B cell (primary cell): ENCODE measurements at regions not wholly inside any gene's neighbourhood (a gene's known extent, or its start where the extent isn't known, plus 50 kb on each side); places are given as distances from the start of the nearest gene placed in this dataset.

ENCODE experiments used
- ATAC-seq: fragments of 200-7000 bp; cut with Tn5 transposase; one replicate; pipeline ENCODE4 v1.10.0; 2021; ENCODE audit warnings: low read depth, mild to moderate bottlenecking, moderate number of reproducible peaks, moderate library complexity
- CTCF ChIA-PET: fragments of 350-600 bp; sonication (Branson Sonifier 250); formaldehyde crosslinking; loops from one replicate; lab custom pipeline; 2021; ENCODE audit warnings: antibody characterized with exemption, inconsistent platforms; lab: Charles Lee
- POLR2A ChIA-PET: fragments of 350-600 bp; sonication (Branson Sonifier 250); formaldehyde crosslinking; loops from one replicate; lab custom pipeline; 2021; ENCODE audit warnings: antibody characterized with exemption; lab: Charles Lee
- DNase-seq: peaks from one replicate; pipeline ENCODE4 v3.0.0; 2013
- H2AFZ ChIP-seq: 2 replicates; pipeline ENCODE4 v1.6.1; 2012; ENCODE audit warnings: mild to moderate bottlenecking, low read depth, low read length; ENCODE audit not compliant: insufficient read depth, poor library complexity, severe bottlenecking
- H3K27ac ChIP-seq, 2 donors: 1 replicate in 1 of 2; 2 replicates in 1 of 2; pipeline ENCODE4 v1.5.1; 2012 to 2013; ENCODE audit warnings: low read length in 2 of 2, mild to moderate bottlenecking in 2 of 2, moderate library complexity in 1 of 2
- H3K27me3 ChIP-seq, 4 experiments: fragments of 200-600 bp in 1 of 4; sonication (generic) in 1 of 4; replicated peaks in 1 of 4; 1 replicate in 2 of 4; 2 replicates in 2 of 4; pipeline versions ENCODE4 v1.6.1 to v1.7.0; 2013 to 2016; ENCODE audit warnings: low read length in 3 of 4, mild to moderate bottlenecking in 2 of 4, mixed read lengths in 1 of 4, moderate library complexity in 1 of 4; ENCODE audit not compliant: insufficient read depth in 4 of 4, control insufficient read depth in 3 of 4; ENCODE audit errors: control extremely low read depth in 1 of 4
- H3K36me3 ChIP-seq, 2 experiments: replicated peaks in 1 of 2; 1 replicate in 1 of 2; 2 replicates in 1 of 2; pipeline versions ENCODE4 v1.6.1 to v1.7.1; 2013; ENCODE audit warnings: low read length in 1 of 2; ENCODE audit not compliant: insufficient read depth in 2 of 2, control insufficient read depth in 1 of 2; ENCODE audit errors: control extremely low read depth in 1 of 2, extremely low read depth in 1 of 2
- H3K4me1 ChIP-seq, 2 donors: fragments of 200-600 bp in 1 of 2; sonication (generic) in 1 of 2; 1 replicate in 1 of 2; 2 replicates in 1 of 2; pipeline versions ENCODE4 v1.5.1 to v1.6.1; 2013 to 2017; ENCODE audit warnings: low read length in 2 of 2; ENCODE audit not compliant: control insufficient read depth in 2 of 2, insufficient read depth in 2 of 2
- H3K4me2 ChIP-seq: replicated peaks from 2 replicates; pipeline ENCODE3; 2012; ENCODE audit warnings: mild to moderate bottlenecking, low read depth, low read length; ENCODE audit not compliant: poor library complexity, severe bottlenecking
- H3K4me3 ChIP-seq, 5 experiments: fragments of 200-600 bp in 1 of 5; sonication (generic) in 1 of 5; 1 replicate in 3 of 5; 2 replicates in 2 of 5; pipeline versions ENCODE4 v1.5.1 to v1.7.0; 2011 to 2016; ENCODE audit warnings: low read length in 4 of 5, mild to moderate bottlenecking in 4 of 5, low read depth in 2 of 5, control low read depth in 1 of 5, moderate library complexity in 1 of 5; ENCODE audit not compliant: insufficient read depth in 1 of 5; ENCODE audit errors: control extremely low read depth in 1 of 5, extremely low read depth in 1 of 5
- H3K79me2 ChIP-seq: fragments of 200-600 bp; sonication (generic); one replicate; pipeline ENCODE4 v1.6.0; 2016; ENCODE audit warnings: low read length; ENCODE audit not compliant: control insufficient read depth, insufficient read depth
- H3K9ac ChIP-seq: fragments of 200-600 bp; sonication (generic); 2 replicates; pipeline ENCODE4 v1.6.1; 2017; ENCODE audit warnings: mild to moderate bottlenecking, low read length, moderate library complexity
- H3K9me3 ChIP-seq, 3 donors: one replicate each; pipeline versions ENCODE4 v1.6.1 to v1.7.1; 2013; ENCODE audit warnings: low read length in 2 of 3; ENCODE audit not compliant: control insufficient read depth in 2 of 3, insufficient read depth in 1 of 3; ENCODE audit errors: control extremely low read depth in 1 of 3
- H4K20me1 ChIP-seq: 2 replicates; pipeline ENCODE4 v1.6.0; 2012; ENCODE audit warnings: mild to moderate bottlenecking, low read length; ENCODE audit not compliant: insufficient read depth, control insufficient read depth, poor library complexity, severe bottlenecking
- H3K27ac Mint-ChIP-seq: one replicate; pipeline ENCODE4 v1.8.0; 2021; ENCODE audit warnings: mixed read lengths
- H3K27me3 Mint-ChIP-seq: one replicate; pipeline ENCODE4 v1.8.0; 2021; ENCODE audit warnings: mixed read lengths
- H3K4me1 Mint-ChIP-seq: one replicate; pipeline ENCODE4 v1.8.0; 2021; ENCODE audit warnings: mixed read lengths
- H3K4me3 Mint-ChIP-seq: one replicate; pipeline ENCODE4 v1.8.0; 2021; ENCODE audit warnings: mixed read lengths
- H3K9me3 Mint-ChIP-seq: one replicate; pipeline ENCODE4 v1.8.0; 2022; ENCODE audit warnings: mixed read lengths; ENCODE audit not compliant: insufficient read depth
- EZH2 ChIP-seq: IDR thresholded peaks from 2 replicates; pipeline ENCODE4 v1.6.1; 2012; ENCODE audit warnings: borderline replicate concordance, low read depth, mild to moderate bottlenecking, moderate library complexity, low read length; ENCODE audit not compliant: insufficient read depth, poor library complexity, severe bottlenecking
- WGBS: methylation state at CpG from one replicate; pipeline ENCODE4 v1.1.5; 2013; ENCODE audit warnings: missing lambda C conversion rate; ENCODE audit not compliant: insufficient coverage; 5-methylcytosine and 5-hydroxymethylcytosine counted together
- intact Hi-C: fragments of 100-400 bp; cut with micrococcal nuclease; formaldehyde crosslinking; loops from one replicate; pipeline ENCODE4 v1.10.0; 2022
- TF ChIP-seq, protein P1 (sequence below): fragments of 200-600 bp; IDR thresholded peaks from one replicate; pipeline ENCODE4 v1.8.0; 2022; ENCODE audit warnings: antibody characterized with exemption, mild to moderate bottlenecking

DNA sequence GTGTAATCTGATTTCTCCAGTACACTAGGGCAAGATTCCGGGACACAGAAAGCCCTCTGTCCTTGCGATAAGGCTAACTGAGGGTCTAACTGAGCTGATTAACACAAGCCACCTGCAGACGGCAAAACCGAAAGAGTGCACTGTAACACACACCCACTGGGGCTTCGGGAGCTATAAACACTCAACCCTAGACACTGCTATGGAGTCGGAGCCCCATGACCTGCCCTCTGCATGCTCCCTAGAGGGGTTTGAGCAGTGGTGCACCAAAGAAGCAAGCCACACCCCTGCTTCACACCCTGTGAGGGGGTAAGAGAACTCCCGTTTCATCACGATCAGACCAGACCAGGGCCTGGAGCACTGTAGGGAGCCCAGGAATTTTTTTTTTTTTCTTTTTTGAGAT lies 72.4 kb downstream of the DMRTA2 start:
- Histone ChIP-seq H2AFZ (no peak overlapping the region), H3K27me3 (peaks cover 0 to 14% (median 0%) of the 10 kb centered on the region in 4 experiments), H3K9me3 (no peaks in the 10 kb centered on the region), H4K20me1 (no peaks in the 10 kb centered on the region), H3K27ac (no peak overlapping the region), H3K36me3 (no peaks in the 10 kb centered on the region), H3K4me2 (no peak overlapping the region), H3K4me3 (no peak overlapping the region), H3K4me1 (no peaks in the 10 kb centered on the region), H3K9ac (no peak overlapping the region), H3K79me2 (no peaks in the 10 kb centered on the region)
- no peak overlapping the region for H3K27ac Mint-ChIP-seq
- ChIA-PET CTCF (interaction anchor here (0.8 to 1.1 kb wide), 2 partner anchors 8 to 29 kb away, joined by 3 read pairs; no protein-coding TSS in a partner anchor), POLR2A (no interaction called here)
- H3K4me3 Mint-ChIP-seq: no peak overlapping the region
- DNase-seq: no peak
- H3K9me3 Mint-ChIP-seq: no peaks in the 10 kb centered on the region
- WGBS: 89% methylated on average over 5 of the region's 8 CpGs
- no peaks in the 10 kb centered on the region for H3K4me1 Mint-ChIP-seq
- TF ChIP-seq EZH2: no peak
- TF ChIP-seq, protein P1, sequence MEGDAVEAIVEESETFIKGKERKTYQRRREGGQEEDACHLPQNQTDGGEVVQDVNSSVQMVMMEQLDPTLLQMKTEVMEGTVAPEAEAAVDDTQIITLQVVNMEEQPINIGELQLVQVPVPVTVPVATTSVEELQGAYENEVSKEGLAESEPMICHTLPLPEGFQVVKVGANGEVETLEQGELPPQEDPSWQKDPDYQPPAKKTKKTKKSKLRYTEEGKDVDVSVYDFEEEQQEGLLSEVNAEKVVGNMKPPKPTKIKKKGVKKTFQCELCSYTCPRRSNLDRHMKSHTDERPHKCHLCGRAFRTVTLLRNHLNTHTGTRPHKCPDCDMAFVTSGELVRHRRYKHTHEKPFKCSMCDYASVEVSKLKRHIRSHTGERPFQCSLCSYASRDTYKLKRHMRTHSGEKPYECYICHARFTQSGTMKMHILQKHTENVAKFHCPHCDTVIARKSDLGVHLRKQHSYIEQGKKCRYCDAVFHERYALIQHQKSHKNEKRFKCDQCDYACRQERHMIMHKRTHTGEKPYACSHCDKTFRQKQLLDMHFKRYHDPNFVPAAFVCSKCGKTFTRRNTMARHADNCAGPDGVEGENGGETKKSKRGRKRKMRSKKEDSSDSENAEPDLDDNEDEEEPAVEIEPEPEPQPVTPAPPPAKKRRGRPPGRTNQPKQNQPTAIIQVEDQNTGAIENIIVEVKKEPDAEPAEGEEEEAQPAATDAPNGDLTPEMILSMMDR: no peak
- peaks cover 26% of the 10 kb centered on the region for H3K27me3 Mint-ChIP-seq
- intact Hi-C loops: no loop called here
- ATAC-seq: no peak

DNA sequence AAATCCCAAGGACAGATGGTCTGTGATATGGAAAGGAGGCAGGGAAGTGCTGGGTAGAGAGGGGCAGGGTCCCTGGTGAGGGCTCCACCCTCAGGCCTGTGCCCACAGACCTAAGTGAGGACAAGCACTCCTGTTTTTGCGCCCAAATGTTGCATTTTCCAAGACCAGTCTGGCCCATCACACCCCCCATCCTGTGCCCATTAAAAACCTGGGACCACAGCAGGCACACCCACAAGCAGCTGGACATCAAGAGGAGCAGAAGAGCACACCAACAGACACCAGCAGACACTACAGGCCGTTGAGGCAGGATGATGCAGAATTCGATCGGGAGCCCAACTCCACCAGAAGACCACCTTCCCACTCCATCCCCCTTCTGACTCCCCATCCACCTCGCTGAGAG lies 72.8 kb downstream of the DMRTA2 start:
- no peak overlapping the region for H3K27ac Mint-ChIP-seq
- no peak overlapping the region for H3K9ac ChIP-seq
- WGBS: 76% methylated on average over 5 of the region's 5 CpGs
- H3K27me3 Mint-ChIP-seq: peaks cover 21% of the 10 kb centered on the region
- peaks cover 0 to 14% (median 0%) of the 10 kb centered on the region in 4 experiments for H3K27me3 ChIP-seq
- no peak overlapping the region for H3K27ac ChIP-seq
- H3K4me1 ChIP-seq: no peaks in the 10 kb centered on the region
- no peaks in the 10 kb centered on the region for H3K36me3 ChIP-seq
- H3K9me3 Mint-ChIP-seq: no peaks in the 10 kb centered on the region
- H3K4me3 ChIP-seq: no peak overlapping the region
- no peak for TF ChIP-seq EZH2
- TF ChIP-seq, protein P1: no peak
- DNase-seq (no peak), ATAC-seq (no peak)
- no peak overlapping the region for H3K4me3 Mint-ChIP-seq
- CTCF ChIA-PET: interaction anchor here (0.8 to 1.5 kb wide), 3 partner anchors 8 to 28 kb away, joined by 3 read pairs; no protein-coding TSS in a partner anchor
- no peaks in the 10 kb centered on the region for H3K4me1 Mint-ChIP-seq
- H2AFZ ChIP-seq: no peak overlapping the region
- H4K20me1 ChIP-seq: no peaks in the 10 kb centered on the region
- intact Hi-C loops: no loop called here
- POLR2A ChIA-PET: no interaction called here
- H3K9me3 ChIP-seq: no peaks in the 10 kb centered on the region
- no peak overlapping the region for H3K4me2 ChIP-seq
- no peaks in the 10 kb centered on the region for H3K79me2 ChIP-seq
